ENCODE measurements at regions not wholly inside any gene's neighbourhood (a gene's known extent, or its start where the extent isn't known, plus 50 kb on each side); places are given as distances from the start of the nearest gene placed in this dataset.

- no peak for TF ChIP-seq RFX5 (IDR thresholded peaks at IDR 0.05; ENCODE audit: low read depth, low read length)
Observed at GRCh38 chr13:105997581-105998550, 537.6 kb downstream of the EFNB2 start (continued).

GRCh38 chr13:105996391-105997025 lies 539.0 kb downstream of the EFNB2 start:
- no peak overlapping the region for H2AFZ ChIP-seq (replicated peaks; ENCODE audit: low read length, poor library complexity)
- no peak overlapping the region for H3K27ac ChIP-seq (ENCODE audit: insufficient read depth, low read length)
- H2BK120ac ChIP-seq (ENCODE audit: low read depth, low read length) = no peak overlapping the region
- H3K36me3 ChIP-seq (ENCODE audit: control insufficient read depth, insufficient read depth, low read length) = no peaks in the 10 kb centered on the region
- no peaks in the 10 kb centered on the region for H3K27me3 ChIP-seq (ENCODE audit: control insufficient read depth, insufficient read depth, low read length)
- DNase-seq (no peak), ATAC-seq (ENCODE audit: low read depth) (no peak)
- no peak overlapping the region; the same call in 1 of the 2 replicates for H3K14ac ChIP-seq (replicated peaks; ENCODE audit: low read depth, low read length)
- no peak overlapping the region for H4K5ac ChIP-seq (ENCODE audit: low read depth, low read length)
- no peak overlapping the region for H3K23ac ChIP-seq (ENCODE audit: low read depth, low read length)
- in situ Hi-C loops (cut with MboI; ENCODE audit: low sequenced_read_pairs) (no loop called here), intact Hi-C loops (cut with micrococcal nuclease) (no loop called here), dilution Hi-C loops (cut with HindIII; ENCODE audit: low sequenced_read_pairs, unreplicated experiment) (no loop called here)
- H3K9ac ChIP-seq (ENCODE audit: low read depth, low read length) = no peak overlapping the region
- no peak overlapping the region for H2BK15ac ChIP-seq (ENCODE audit: low read depth, low read length)
- peaks cover 4% of the 10 kb centered on the region; the same call in 1 of the 2 replicates for H3K4me1 ChIP-seq (ENCODE audit: control insufficient read depth, insufficient read depth, low read length)
- no peak overlapping the region for H2BK5ac ChIP-seq (ENCODE audit: low read depth, low read length, poor library complexity, severe bottlenecking)
- ChIA-PET CTCF (no interaction called here), POLR2A (ENCODE audit: unreplicated experiment) (no interaction called here)
- H3K18ac ChIP-seq (ENCODE audit: low read depth, low read length) = no peak overlapping the region
- TF ChIP-seq BHLHE40 (IDR thresholded peaks at IDR 0.05; ENCODE audit: low read depth, low read length) (no peak), CEBPB (IDR thresholded peaks at IDR 0.05; ENCODE audit: low read depth, low read length) (no peak), SMC3 (IDR thresholded peaks at IDR 0.05; ENCODE audit: low read depth, low read length) (no peak), RCOR1 (IDR thresholded peaks at IDR 0.05; ENCODE audit: insufficient replicate concordance, low read length) (no peak), ELK1 (IDR thresholded peaks at IDR 0.05; ENCODE audit: borderline replicate concordance, low read depth, low read length) (no peak), MAZ (IDR thresholded peaks at IDR 0.05; ENCODE audit: borderline replicate concordance, low read depth, low read length) (no peak), POLR2A (IDR thresholded peaks at IDR 0.05; ENCODE audit: low read depth, low read length) (no peak), USF2 (IDR thresholded peaks at IDR 0.05; ENCODE audit: low read depth, low read length) (no peak), RAD21 (IDR thresholded peaks at IDR 0.05; ENCODE audit: low read length) (no peak), CTCF (conservative IDR thresholded peaks at IDR 0.05; ENCODE audit: low read depth, low read length) (no peak)
- 55% methylated on average over 4 of the region's 13 CpGs; no CpG with 5 or more reads in 1 of the 2 experiments for WGBS, 2 experiments (ENCODE audit: extremely low coverage in 2 of 2, insufficient read length in 1 of 2)
- H3K4me2 ChIP-seq (ENCODE audit: low read depth, low read length) = no peak overlapping the region
- H3K79me1 ChIP-seq (ENCODE audit: low read depth in 1 of 2, low read length in 2 of 2) = no peaks in the 10 kb centered on the region
- H3K56ac ChIP-seq (ENCODE audit: extremely low read depth, insufficient read depth, low read length) = no peak overlapping the region
- H4K91ac ChIP-seq (ENCODE audit: insufficient read depth, low read depth, low read length) = no peak overlapping the region
- no peak overlapping the region for H2AK9ac ChIP-seq (replicated peaks; ENCODE audit: low read depth, low read length, poor library complexity)
- no peak overlapping the region for H2AK5ac ChIP-seq (ENCODE audit: low read depth, low read length)
- H4K8ac ChIP-seq (ENCODE audit: low read depth in 2 of 2, low read length in 2 of 2) = no peak overlapping the region
- H4K20me1 ChIP-seq (ENCODE audit: insufficient read depth, low read length) = no peaks in the 10 kb centered on the region
- no peaks in the 10 kb centered on the region for H3K9me3 ChIP-seq (ENCODE audit: control insufficient read depth, insufficient read depth, low read length)
- H2BK20ac ChIP-seq (ENCODE audit: low read depth, low read length) = no peak overlapping the region
- no peak overlapping the region for H3K4me3 ChIP-seq (ENCODE audit: insufficient read depth, low read depth, low read length)
- BruUV-seq (replicated peaks) = no TSS peak
- H3K4ac ChIP-seq (ENCODE audit: low read depth, low read length) = no peak overlapping the region
- peaks cover 5% of the 10 kb centered on the region for H3K9me1 ChIP-seq (ENCODE audit: insufficient read depth, low read length)

All from IMR-90 (cell line).